ENCODE measurements at regions not wholly inside any gene's neighbourhood (a gene's known extent, or its start where the extent isn't known, plus 50 kb on each side); places are given as distances from the start of the nearest gene placed in this dataset.

- TF ChIP-seq ERG (CRISPR knock-in tag; IDR thresholded peaks at IDR 0.05) (no peak), HMGA2 (CRISPR knock-in tag; IDR thresholded peaks at IDR 0.05) (no peak)
Measured at GRCh38 chr5:131019601-131020315, 145.3 kb downstream of the HINT1 start (continued).

GRCh38 chr5:131019111-131019510 is 145.9 kb downstream of the HINT1 start:
- POLR2A ChIA-PET = no interaction called here
- H3K4me3 Mint-ChIP-seq = no peak overlapping the region

More at GRCh38 chr5:131019111-131019510, 145.9 kb downstream of the HINT1 start:
- CTCF ChIA-PET = no interaction called here
- no peak for ATAC-seq
- Mint-ChIP-seq H3K4me1 (0 out of 2 replicates have a peak, but pooled peaks cover 2% of the 10 kb centered on the region), H3K36me3 (no peaks in the 10 kb centered on the region; the same call in 1 of the 2 replicates), H3K9me3 (peaks cover 21% of the 10 kb centered on the region), H3K27ac (no peak overlapping the region), H3K27me3 (ENCODE audit: low read depth) (no peaks in the 10 kb centered on the region)
- TF ChIP-seq ZNF281 (CRISPR knock-in tag; IDR thresholded peaks at IDR 0.05) (no peak), CDX4 (CRISPR knock-in tag; IDR thresholded peaks at IDR 0.05; ENCODE audit: borderline replicate concordance) (no peak), NR2C2 (CRISPR knock-in tag; IDR thresholded peaks at IDR 0.05) (no peak), CREB1 (CRISPR knock-in tag; IDR thresholded peaks at IDR 0.05) (no peak), CBFB (CRISPR knock-in tag; IDR thresholded peaks at IDR 0.05; ENCODE audit: low read depth) (no peak), JUN (CRISPR knock-in tag; IDR thresholded peaks at IDR 0.05) (no peak), MYBL2 (CRISPR knock-in tag; IDR thresholded peaks at IDR 0.05) (no peak), GABPB1 (CRISPR knock-in tag; IDR thresholded peaks at IDR 0.05) (no peak), IRF1 (CRISPR knock-in tag; IDR thresholded peaks at IDR 0.05) (no peak), ATF6 (CRISPR knock-in tag; IDR thresholded peaks at IDR 0.05) (no peak), TP53 (CRISPR knock-in tag; IDR thresholded peaks at IDR 0.05) (no peak), FOXP1 (CRISPR knock-in tag; IDR thresholded peaks at IDR 0.05; ENCODE audit: borderline replicate concordance) (no peak), NFATC4 (CRISPR knock-in tag; IDR thresholded peaks at IDR 0.05) (no peak), TEAD1 (CRISPR knock-in tag; IDR thresholded peaks at IDR 0.05) (no peak), ZNF416 (CRISPR knock-in tag; IDR thresholded peaks at IDR 0.05) (no peak)
- DNase-seq (ENCODE audit: low spot score) = no peak
